ENCODE measurements at regions not wholly inside any gene's neighbourhood (a gene's known extent, or its start where the extent isn't known, plus 50 kb on each side); places are given as distances from the start of the nearest gene placed in this dataset.

DNA sequence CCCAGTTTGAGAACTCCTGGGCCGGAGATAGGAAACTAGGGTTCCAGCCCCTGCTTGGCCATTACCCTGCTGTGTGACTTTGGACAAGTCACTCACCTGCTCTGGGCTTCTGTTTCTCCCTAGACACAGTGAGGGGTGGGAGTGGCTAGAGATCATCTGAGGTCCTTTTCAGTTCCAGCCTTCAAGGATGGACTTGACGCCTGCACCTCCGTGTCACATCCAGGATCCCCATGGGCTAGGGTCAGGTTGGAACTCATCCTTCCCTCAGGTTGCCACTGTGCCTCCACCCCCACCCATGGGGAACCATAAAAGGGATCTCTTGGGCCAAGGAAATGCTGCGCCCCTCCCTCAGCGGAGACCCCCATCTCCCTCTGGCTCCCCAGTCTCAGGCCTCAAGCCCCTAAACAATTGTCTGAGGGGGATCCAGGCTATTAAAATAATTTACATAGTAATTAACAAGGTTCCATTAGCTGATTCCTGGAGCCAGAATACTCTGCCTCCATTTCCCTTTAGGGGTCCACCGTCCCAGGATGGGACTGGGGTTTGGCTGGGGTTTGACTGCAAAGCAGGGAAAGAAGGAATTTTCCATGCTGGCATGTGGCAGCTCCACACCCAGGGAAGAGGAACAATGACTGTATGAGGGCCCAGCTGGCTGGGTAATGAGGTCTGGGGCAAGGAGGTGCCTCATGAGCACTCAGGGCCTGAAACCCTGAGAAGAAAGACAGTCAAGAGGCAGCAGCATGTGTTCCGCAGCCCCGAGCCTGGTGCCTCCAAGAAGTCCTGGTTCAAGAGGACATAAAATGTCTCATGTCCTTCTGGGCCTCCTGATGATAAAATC, 177.7 kb downstream of the SMAD6 start:
- TF ChIP-seq, protein P1, sequence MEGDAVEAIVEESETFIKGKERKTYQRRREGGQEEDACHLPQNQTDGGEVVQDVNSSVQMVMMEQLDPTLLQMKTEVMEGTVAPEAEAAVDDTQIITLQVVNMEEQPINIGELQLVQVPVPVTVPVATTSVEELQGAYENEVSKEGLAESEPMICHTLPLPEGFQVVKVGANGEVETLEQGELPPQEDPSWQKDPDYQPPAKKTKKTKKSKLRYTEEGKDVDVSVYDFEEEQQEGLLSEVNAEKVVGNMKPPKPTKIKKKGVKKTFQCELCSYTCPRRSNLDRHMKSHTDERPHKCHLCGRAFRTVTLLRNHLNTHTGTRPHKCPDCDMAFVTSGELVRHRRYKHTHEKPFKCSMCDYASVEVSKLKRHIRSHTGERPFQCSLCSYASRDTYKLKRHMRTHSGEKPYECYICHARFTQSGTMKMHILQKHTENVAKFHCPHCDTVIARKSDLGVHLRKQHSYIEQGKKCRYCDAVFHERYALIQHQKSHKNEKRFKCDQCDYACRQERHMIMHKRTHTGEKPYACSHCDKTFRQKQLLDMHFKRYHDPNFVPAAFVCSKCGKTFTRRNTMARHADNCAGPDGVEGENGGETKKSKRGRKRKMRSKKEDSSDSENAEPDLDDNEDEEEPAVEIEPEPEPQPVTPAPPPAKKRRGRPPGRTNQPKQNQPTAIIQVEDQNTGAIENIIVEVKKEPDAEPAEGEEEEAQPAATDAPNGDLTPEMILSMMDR (conservative IDR thresholded peaks at IDR 0.05 in 1 of 2, IDR thresholded peaks at IDR 0.05 in 1 of 2; ENCODE audit: extremely low read depth in 1 of 2, insufficient read depth in 1 of 2, low read depth in 1 of 2, low read length in 2 of 2): no peak
- TF ChIP-seq EZH2 (IDR thresholded peaks at IDR 0.05; ENCODE audit: borderline replicate concordance, low read length): no peak

Data from mammary epithelial cell (primary cell).